GM18499 (cell line): ENCODE measurements at regions not wholly inside any gene's neighbourhood (a gene's known extent, or its start where the extent isn't known, plus 50 kb on each side); places are given as distances from the start of the nearest gene placed in this dataset.

Source experiments
- ATAC-seq: cut with Tn5 transposase; IDR thresholded peaks from one replicate; pipeline ENCODE4 v1.9.1; 2021; ENCODE audit warnings: moderate number of reproducible peaks; ENCODE audit not compliant: insufficient read depth, unreplicated experiment

- no peak for ATAC-seq
These were observed 156.6 kb downstream of the CYRIA start for GRCh38 chr2:16509042-16509441.

DNA sequence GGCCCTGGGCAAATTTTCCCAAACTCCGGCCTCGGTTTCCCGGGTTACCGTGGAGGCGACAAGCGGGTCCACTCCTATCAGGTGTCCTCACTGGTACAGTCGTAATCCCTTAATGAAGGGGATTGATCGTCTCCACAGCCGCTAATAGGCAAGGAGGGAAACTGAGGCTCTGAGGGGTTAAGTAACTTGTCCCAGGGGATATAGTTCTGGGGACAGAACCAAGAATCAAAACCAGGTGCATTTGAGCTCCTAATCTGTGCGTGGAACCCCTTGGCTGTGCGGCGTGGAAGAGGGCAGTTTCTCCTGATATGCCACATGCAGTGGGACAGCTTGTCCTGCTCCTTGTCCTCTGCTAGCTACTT, 157.2 kb downstream of the CYRIA start:
- no peak for ATAC-seq

- no peak for ATAC-seq
These were observed 157.8 kb downstream of the CYRIA start for GRCh38 chr2:16507655-16508489.

GRCh38 chr2:16506366-16506765, 159.3 kb downstream of the CYRIA start:
- no peak for ATAC-seq

- ATAC-seq, result no peak
These were observed 168.9 kb downstream of the CYRIA start for GRCh38 chr2:16496426-16497388.

- ATAC-seq, result no peak
These were observed 170.0 kb downstream of the CYRIA start for GRCh38 chr2:16495509-16496208.

DNA sequence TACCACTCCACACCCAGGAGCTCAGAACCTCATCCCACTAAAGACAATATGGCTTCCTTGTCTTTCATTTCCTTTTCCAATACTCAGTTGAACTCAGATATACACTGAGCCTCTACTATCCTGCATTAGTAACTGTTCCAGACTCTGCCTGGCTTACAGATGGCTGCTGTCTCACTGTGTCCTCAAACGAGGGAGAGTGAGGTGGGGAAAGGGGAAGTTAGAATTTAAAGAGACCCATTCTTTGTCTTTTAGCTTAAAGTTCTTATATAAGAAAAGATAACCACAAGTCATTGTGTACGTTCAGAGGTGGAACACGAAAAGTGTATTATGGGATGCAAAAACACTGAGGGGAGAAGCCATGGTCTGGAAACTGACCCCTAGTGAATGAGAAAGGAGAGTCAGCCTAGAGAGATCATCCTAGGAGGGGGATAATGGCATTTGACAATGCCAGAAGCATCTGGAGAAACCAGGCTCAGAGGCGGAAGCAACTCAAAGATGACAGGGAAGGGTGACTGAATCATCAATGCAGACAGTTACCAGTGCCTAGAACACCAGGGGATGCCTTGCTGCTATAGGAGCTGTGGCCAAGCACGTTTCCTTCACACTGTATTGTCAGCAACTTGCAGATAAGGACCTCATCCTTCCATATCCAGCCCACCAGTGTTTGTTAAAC, 170.7 kb downstream of the CYRIA start:
- ATAC-seq, result no peak

- no peak for ATAC-seq
These were observed 171.8 kb downstream of the CYRIA start for GRCh38 chr2:16493788-16494187.

- ATAC-seq, result no peak
These were observed 177.9 kb downstream of the CYRIA start for GRCh38 chr2:16487686-16488085.

DNA sequence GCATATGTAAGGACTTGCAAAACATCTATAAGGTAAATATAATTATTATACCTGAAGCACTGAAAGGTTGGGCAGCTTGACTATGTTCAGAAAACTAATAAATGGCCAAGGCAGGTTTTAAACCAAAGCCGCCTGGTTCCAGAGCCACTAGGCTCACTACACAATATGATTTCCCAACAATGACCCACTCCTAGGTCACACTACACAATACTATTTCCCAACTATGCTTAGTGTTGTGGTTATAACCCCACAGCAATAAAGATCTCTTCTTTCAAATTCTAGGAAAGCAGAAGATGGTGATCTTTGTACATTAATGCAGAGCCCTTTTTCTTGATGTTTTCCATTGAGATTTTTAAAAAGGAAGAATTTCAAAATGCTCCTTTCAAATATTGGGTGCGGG, 180.4 kb downstream of the CYRIA start:
- no peak for ATAC-seq

DNA sequence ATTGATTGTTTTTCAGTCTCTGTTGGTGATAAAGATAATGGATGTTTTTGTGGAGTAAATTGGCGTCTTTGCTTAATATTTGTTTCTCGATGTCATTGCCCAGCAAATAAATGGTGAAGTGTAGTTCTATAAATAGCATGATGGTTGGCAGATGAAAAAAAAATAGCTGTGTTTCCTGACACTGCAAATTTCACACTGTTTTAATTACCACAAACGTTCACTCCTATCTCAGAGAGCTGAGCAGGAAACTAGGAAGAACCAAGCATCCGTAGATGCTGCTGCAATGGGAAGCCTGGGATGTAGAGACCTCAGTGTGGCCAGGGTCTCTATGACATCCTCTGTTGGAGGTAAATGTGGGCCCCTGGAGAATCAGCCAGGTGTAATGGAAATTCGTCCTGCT, 183.2 kb downstream of the CYRIA start:
- ATAC-seq, result no peak

DNA sequence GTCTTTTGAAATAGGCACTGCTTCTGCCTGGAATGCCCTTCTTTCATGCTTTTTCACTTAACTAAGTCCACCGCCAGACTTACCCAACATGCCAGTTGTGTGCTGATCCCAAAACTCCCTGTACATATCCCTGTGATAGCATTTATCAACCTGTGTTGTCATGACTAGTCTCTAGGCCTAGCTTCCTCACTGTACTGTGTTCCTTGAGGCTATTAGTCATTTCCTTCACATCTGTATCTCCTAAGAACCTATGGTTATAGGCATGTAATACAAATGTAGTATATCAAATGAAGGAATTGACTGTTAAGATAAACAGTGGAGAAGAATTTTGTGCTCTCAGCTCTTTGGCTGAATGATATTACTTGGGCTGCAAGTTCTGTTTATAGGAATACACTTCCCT, 184.3 kb downstream of the CYRIA start:
- no peak for ATAC-seq

GRCh38 chr2:16479721-16480120, 185.9 kb downstream of the CYRIA start:
- no peak for ATAC-seq

- no peak for ATAC-seq
These were observed 187.0 kb downstream of the CYRIA start for GRCh38 chr2:16478434-16479210.

DNA sequence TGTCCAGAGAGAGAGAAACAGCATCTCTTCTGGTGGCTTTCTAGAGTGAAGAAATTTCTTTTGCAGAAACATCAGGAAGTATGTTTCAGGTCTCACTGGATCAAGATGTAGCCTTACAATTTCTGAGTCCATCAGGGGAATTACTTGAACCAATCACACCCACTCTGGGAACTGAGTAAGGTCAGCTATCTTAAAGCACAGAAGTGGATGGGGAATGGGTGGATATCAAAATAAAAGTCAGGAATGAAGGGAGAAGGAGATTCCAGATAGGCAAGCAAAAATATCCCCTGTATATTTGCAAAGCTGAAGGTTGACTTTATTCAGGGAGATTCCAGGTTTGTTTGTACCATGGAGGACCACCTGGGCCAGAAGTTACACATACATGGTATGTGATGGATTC, 188.0 kb downstream of the CYRIA start:
- no peak for ATAC-seq

DNA sequence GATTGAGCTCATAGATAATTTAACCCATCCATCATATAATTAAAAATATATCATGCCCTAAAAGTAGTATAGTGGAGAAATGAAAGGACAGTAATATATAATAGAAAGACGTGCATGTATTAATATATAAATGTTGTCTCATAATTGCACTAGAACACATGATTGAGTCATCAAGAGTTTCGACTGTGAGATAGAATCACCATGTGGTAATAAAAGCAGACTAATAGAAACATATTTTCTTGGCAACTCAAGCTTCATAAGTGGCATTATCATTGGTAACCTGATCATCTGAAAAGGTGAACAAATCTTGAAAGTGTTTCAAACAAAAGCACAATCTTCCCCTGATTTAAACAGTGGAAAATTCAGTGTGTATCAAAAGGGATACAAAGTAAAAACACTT, 188.8 kb downstream of the CYRIA start:
- no peak for ATAC-seq

GRCh38 chr2:16475986-16476567, 189.6 kb downstream of the CYRIA start:
- no peak for ATAC-seq

DNA sequence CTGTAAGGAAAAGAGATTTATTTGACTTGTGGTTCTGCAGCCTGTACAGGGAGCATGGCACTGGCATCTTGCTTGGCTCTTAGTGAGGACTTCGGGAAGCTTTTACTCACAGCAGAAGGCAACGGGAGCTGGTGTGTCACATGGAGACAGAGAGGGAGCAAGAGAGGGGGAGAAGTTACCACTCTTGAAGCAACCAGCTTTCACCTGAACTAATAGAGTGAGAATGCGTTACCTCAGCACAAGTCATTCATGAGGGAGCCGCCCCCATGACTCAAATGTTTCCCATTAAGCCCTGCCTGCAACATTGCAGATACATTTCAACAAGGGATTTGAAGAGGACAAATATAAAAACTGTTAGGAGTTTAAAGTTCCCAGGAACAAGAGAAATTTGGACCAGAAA, 190.0 kb downstream of the CYRIA start:
- no peak for ATAC-seq

GRCh38 chr2:16473575-16473974, 192.1 kb downstream of the CYRIA start:
- no peak for ATAC-seq
